GM19452 (cell line): ENCODE measurements at regions not wholly inside any gene's neighbourhood (a gene's known extent, or its start where the extent isn't known, plus 50 kb on each side); places are given as distances from the start of the nearest gene placed in this dataset.
"Not testable (repeated sequence)": the region's sequence is repeated elsewhere in the genome, so short reads cannot be mapped to it uniquely, and the experiment has no call there.

Experiments
- ATAC-seq: cut with Tn5 transposase; IDR thresholded peaks from one replicate; pipeline ENCODE4 v1.9.1; 2021; ENCODE audit not compliant: unreplicated experiment

GRCh38 chr2:54038835-54039234 lies 68.0 kb upstream of the PSME4 start:
- no peak for ATAC-seq

- not testable (repeated sequence) for ATAC-seq
Measured at GRCh38 chr2:54031288-54031687, 60.5 kb upstream of the PSME4 start.

GRCh38 chr2:54030806-54031205 lies 60.0 kb upstream of the PSME4 start:
- no peak for ATAC-seq

- ATAC-seq = no peak
Measured at GRCh38 chr2:54030396-54030741, 59.6 kb upstream of the PSME4 start.

GRCh38 chr2:54029721-54030395 lies 59.1 kb upstream of the PSME4 start:
- ATAC-seq = no peak

- not testable (repeated sequence) for ATAC-seq
Measured at GRCh38 chr2:54025463-54026075, 54.8 kb upstream of the PSME4 start.

DNA sequence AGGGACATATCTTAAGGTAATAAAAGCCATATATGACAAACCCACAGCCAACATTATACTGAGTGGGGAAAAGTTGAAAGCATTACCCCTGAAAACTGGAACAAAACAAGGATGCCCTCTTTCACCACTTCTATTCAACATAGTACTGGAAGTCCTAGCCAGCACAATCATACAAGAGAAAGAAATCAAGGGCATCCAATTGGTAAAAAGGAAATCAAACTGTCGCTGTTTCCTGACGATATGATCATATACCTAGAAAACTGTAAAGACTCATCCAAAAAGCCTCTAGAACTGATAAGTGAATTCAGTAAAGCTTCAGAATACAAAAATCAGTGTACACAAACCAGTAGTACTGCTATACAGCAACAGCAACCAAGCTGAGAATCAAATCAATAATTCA lies 53.8 kb upstream of the PSME4 start:
- ATAC-seq = no peak

GRCh38 chr2:54021702-54022101 lies 50.9 kb upstream of the PSME4 start:
- ATAC-seq = no peak

GRCh38 chr2:54020793-54021414 lies 50.1 kb upstream of the PSME4 start:
- no peak for ATAC-seq
